ENCODE measurements at regions not wholly inside any gene's neighbourhood (a gene's known extent, or its start where the extent isn't known, plus 50 kb on each side); places are given as distances from the start of the nearest gene placed in this dataset.

- no peak for TF ChIP-seq REST (IDR thresholded peaks at IDR 0.05; ENCODE audit: unreplicated experiment)
- TF ChIP-seq POLR2AphosphoS5 (IDR thresholded peaks at IDR 0.05; ENCODE audit: low read depth) = no peak
- no peak for TF ChIP-seq CTCF (conservative IDR thresholded peaks at IDR 0.05; ENCODE audit: low read depth in 2 of 2)
- no peak for TF ChIP-seq JUNB (IDR thresholded peaks at IDR 0.05; ENCODE audit: unreplicated experiment)
- no peak for TF ChIP-seq EZH2 (IDR thresholded peaks at IDR 0.05; ENCODE audit: low read depth, unreplicated experiment)
- TF ChIP-seq CREB1 (CRISPR knock-in tag; IDR thresholded peaks at IDR 0.05; ENCODE audit: low read depth) = no peak
- no peak for TF ChIP-seq ETS1 (IDR thresholded peaks at IDR 0.05)
- no peak for TF ChIP-seq EZH2phosphoT487 (IDR thresholded peaks at IDR 0.05; ENCODE audit: unreplicated experiment)
- no peak for TF ChIP-seq ZNF462 (CRISPR knock-in tag; IDR thresholded peaks at IDR 0.05)
Observed at GRCh38 chr11:27763736-27764135, 63.5 kb upstream of the BDNF start.
